ENCODE measurements at regions not wholly inside any gene's neighbourhood (a gene's known extent, or its start where the extent isn't known, plus 50 kb on each side); places are given as distances from the start of the nearest gene placed in this dataset.

DNA sequence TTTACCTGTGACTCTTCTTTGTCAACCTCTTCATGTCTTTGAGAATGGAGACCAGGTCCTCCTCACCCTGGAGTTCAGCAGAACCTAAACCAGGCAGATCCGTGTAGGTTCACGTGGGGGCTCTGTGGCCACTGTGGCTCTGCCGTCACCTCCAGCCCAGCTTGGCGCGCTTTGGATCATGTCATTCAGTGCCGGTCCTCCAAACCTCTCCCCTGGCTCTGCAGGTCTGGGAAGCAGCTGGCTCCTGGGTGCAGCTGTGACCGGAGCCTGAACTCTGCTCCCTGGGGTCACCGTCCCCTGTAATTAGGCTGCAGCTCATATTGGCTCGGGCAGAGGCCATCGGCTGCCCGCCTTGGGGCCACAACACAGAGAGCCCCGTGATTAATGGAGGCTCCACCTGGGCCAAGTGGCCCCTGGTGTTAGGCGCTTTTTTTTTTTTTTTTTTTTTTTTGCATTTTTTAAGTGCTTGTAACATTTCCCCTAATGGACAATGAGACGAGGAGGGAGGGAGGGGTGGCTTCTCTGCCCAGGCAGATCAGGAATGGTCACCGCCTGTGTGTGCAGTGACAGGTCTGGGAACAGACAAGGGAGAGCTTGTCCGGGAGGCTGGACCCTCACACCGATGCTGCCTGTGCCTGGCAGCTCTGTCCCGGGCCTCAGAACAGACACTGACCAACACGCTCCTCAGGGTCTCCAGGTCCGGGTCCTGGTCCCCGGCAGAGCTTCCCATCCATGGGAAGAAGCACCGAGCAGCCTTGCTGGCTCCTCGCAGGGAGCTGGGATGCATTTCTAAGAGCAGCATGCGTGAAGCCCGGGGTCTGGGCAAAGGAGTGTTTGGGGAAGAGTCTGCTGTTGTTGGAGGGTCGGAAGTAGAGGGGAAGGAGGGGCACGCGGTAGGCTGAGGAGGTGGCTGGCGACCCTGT, 247.9 kb downstream of the SEC14L1 start:
- TF ChIP-seq POLR2A (IDR thresholded peaks at IDR 0.05): no peak
- TF ChIP-seq, protein P1, sequence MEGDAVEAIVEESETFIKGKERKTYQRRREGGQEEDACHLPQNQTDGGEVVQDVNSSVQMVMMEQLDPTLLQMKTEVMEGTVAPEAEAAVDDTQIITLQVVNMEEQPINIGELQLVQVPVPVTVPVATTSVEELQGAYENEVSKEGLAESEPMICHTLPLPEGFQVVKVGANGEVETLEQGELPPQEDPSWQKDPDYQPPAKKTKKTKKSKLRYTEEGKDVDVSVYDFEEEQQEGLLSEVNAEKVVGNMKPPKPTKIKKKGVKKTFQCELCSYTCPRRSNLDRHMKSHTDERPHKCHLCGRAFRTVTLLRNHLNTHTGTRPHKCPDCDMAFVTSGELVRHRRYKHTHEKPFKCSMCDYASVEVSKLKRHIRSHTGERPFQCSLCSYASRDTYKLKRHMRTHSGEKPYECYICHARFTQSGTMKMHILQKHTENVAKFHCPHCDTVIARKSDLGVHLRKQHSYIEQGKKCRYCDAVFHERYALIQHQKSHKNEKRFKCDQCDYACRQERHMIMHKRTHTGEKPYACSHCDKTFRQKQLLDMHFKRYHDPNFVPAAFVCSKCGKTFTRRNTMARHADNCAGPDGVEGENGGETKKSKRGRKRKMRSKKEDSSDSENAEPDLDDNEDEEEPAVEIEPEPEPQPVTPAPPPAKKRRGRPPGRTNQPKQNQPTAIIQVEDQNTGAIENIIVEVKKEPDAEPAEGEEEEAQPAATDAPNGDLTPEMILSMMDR (IDR thresholded peaks at IDR 0.05): no peak

Measured in upper lobe of left lung (tissue), 4 donors.